MM.1S (cell line): ENCODE measurements at regions not wholly inside any gene's neighbourhood (a gene's known extent, or its start where the extent isn't known, plus 50 kb on each side); places are given as distances from the start of the nearest gene placed in this dataset.

Experiments used
- CTCF ChIP-seq: fragments of 300-600 bp; sonication (generic); IDR thresholded peaks from 2 replicates; pipeline ENCODE4 v1.5.1; 2016; ENCODE audit warnings: antibody characterized with exemption, low read length, mixed read lengths
- EZH2 ChIP-seq: fragments of 300-600 bp; sonication (generic); optimal IDR thresholded peaks from 2 replicates; pipeline ENCODE3; 2017; ENCODE audit warnings: low read depth, mild to moderate bottlenecking, antibody characterized with exemption, low read length, mixed read lengths

- TF ChIP-seq CTCF, result no peak
- TF ChIP-seq EZH2, result no peak
Observed at GRCh38 chr10:33093362-33093761, 135.3 kb upstream of the ITGB1 start.
